ENCODE measurements at regions not wholly inside any gene's neighbourhood (a gene's known extent, or its start where the extent isn't known, plus 50 kb on each side); places are given as distances from the start of the nearest gene placed in this dataset.

- H3K36me3 Mint-ChIP-seq (ENCODE audit: low read depth) = no peaks in the 10 kb centered on the region
- H3K4me3 ChIP-seq = no peak overlapping the region
- no peaks in the 10 kb centered on the region for H3K9me2 ChIP-seq (ENCODE audit: insufficient read depth)
- peaks cover 10% of the 10 kb centered on the region for H3K4me1 ChIP-seq (ENCODE audit: insufficient read depth)
- H3K27me3 Mint-ChIP-seq (ENCODE audit: insufficient read depth, low read depth, poor library complexity) = peaks cover 27% of the 10 kb centered on the region
- TF ChIP-seq NANOG (IDR thresholded peaks at IDR 0.05; ENCODE audit: borderline replicate concordance) (no peak), JUNB (IDR thresholded peaks at IDR 0.05; ENCODE audit: unreplicated experiment) (no peak), REST (IDR thresholded peaks at IDR 0.05; ENCODE audit: unreplicated experiment) (no peak), CREB1 (CRISPR knock-in tag; IDR thresholded peaks at IDR 0.05; ENCODE audit: low read depth) (no peak), CTCF (conservative IDR thresholded peaks at IDR 0.05; ENCODE audit: low read depth in 2 of 2) (no peak), ZNF114 (CRISPR knock-in tag; IDR thresholded peaks at IDR 0.05) (no peak), EZH2phosphoT487 (IDR thresholded peaks at IDR 0.05; ENCODE audit: unreplicated experiment) (no peak), ZNF331 (CRISPR knock-in tag; IDR thresholded peaks at IDR 0.05; ENCODE audit: low read depth) (no peak), ETS1 (IDR thresholded peaks at IDR 0.05) (no peak), STAT1 (IDR thresholded peaks at IDR 0.05; ENCODE audit: unreplicated experiment) (no peak), POLR2AphosphoS5 (IDR thresholded peaks at IDR 0.05; ENCODE audit: low read depth) (no peak), EZH2 (IDR thresholded peaks at IDR 0.05; ENCODE audit: low read depth, unreplicated experiment) (no peak), ZNF462 (CRISPR knock-in tag; IDR thresholded peaks at IDR 0.05) (no peak)
- ATAC-seq = no peak
- no peaks in the 10 kb centered on the region for H3K9me3 Mint-ChIP-seq
- no peaks in the 10 kb centered on the region for H3K79me2 ChIP-seq (replicated peaks; ENCODE audit: insufficient read depth)
- no peak overlapping the region for H3K4me3 Mint-ChIP-seq
- no peak for DNase-seq (ENCODE audit: low spot score)
- no peak overlapping the region for H2AFZ ChIP-seq
- no peak overlapping the region for H3K4me2 ChIP-seq
- no peak overlapping the region for H3K27ac Mint-ChIP-seq
- H3K4me1 Mint-ChIP-seq = peaks cover 15% of the 10 kb centered on the region
- H4K20me1 ChIP-seq (replicated peaks; ENCODE audit: insufficient read depth) = peaks cover 5% of the 10 kb centered on the region; the same call in 1 of the 2 replicates
- H3K27me3 ChIP-seq (ENCODE audit: insufficient read depth) = peaks cover 38% of the 10 kb centered on the region
- no peak overlapping the region for H3K27ac ChIP-seq (ENCODE audit: low read depth)
- no peaks in the 10 kb centered on the region for H3K36me3 ChIP-seq (ENCODE audit: insufficient read depth)
- H3F3A ChIP-seq (replicated peaks; ENCODE audit: low read depth) = no peaks in the 10 kb centered on the region
Observed at GRCh38 chr14:65339866-65340265, 72.7 kb upstream of the FUT8 start.

Data from GM23338 (cell line).